GM21367 (cell line): ENCODE measurements at regions not wholly inside any gene's neighbourhood (a gene's known extent, or its start where the extent isn't known, plus 50 kb on each side); places are given as distances from the start of the nearest gene placed in this dataset.
"Not testable (repeated sequence)": the region's sequence is repeated elsewhere in the genome, so short reads cannot be mapped to it uniquely, and the experiment has no call there.

Experiments used
- ATAC-seq: cut with Tn5 transposase; IDR thresholded peaks from one replicate; pipeline ENCODE4 v1.9.1; 2021; ENCODE audit not compliant: unreplicated experiment

GRCh38 chr10:22825841-22826240, 102.0 kb upstream of the ARMC3 start:
- no peak for ATAC-seq

GRCh38 chr10:22824984-22825383, 102.9 kb upstream of the ARMC3 start:
- ATAC-seq: no peak

GRCh38 chr10:22824520-22824919, 103.3 kb upstream of the ARMC3 start:
- no peak for ATAC-seq

GRCh38 chr10:22823109-22823508, 104.7 kb upstream of the ARMC3 start:
- ATAC-seq: no peak

- not testable (repeated sequence) for ATAC-seq
Observed at GRCh38 chr10:22821921-22822320, 105.9 kb upstream of the ARMC3 start.

- no peak for ATAC-seq
Observed at GRCh38 chr10:22821501-22821900, 106.4 kb upstream of the ARMC3 start.

GRCh38 chr10:22816298-22816653, 101.9 kb upstream of the PIP4K2A start:
- ATAC-seq: no peak

- ATAC-seq: no peak
Observed at GRCh38 chr10:22810643-22811465, 96.5 kb upstream of the PIP4K2A start.

- no peak for ATAC-seq
Observed at GRCh38 chr10:22807238-22807637, 92.9 kb upstream of the PIP4K2A start.

- no peak for ATAC-seq
Observed at GRCh38 chr10:22805304-22805703, 90.9 kb upstream of the PIP4K2A start.

- no peak for ATAC-seq
Observed at GRCh38 chr10:22803261-22803885, 89.0 kb upstream of the PIP4K2A start.

GRCh38 chr10:22801785-22802184, 87.4 kb upstream of the PIP4K2A start:
- ATAC-seq: no peak

GRCh38 chr10:22797796-22798195, 83.4 kb upstream of the PIP4K2A start:
- ATAC-seq: not testable (repeated sequence)

- no peak for ATAC-seq
Observed at GRCh38 chr10:22795546-22795945, 81.2 kb upstream of the PIP4K2A start.

GRCh38 chr10:22792161-22792560, 77.8 kb upstream of the PIP4K2A start:
- no peak for ATAC-seq

- ATAC-seq: no peak
Observed at GRCh38 chr10:22791665-22792064, 77.3 kb upstream of the PIP4K2A start.

GRCh38 chr10:22784668-22785067, 70.3 kb upstream of the PIP4K2A start:
- no peak for ATAC-seq

GRCh38 chr10:22783807-22784206, 69.4 kb upstream of the PIP4K2A start:
- no peak for ATAC-seq

- no peak for ATAC-seq
Observed at GRCh38 chr10:22780474-22780885, 66.1 kb upstream of the PIP4K2A start.

- no peak for ATAC-seq
Observed at GRCh38 chr10:22779331-22780019, 65.1 kb upstream of the PIP4K2A start.

GRCh38 chr10:22774102-22774501, 59.7 kb upstream of the PIP4K2A start:
- ATAC-seq: no peak

GRCh38 chr10:22771631-22772030, 57.3 kb upstream of the PIP4K2A start:
- not testable (repeated sequence) for ATAC-seq
